Gastroesophageal sphincter (tissue), 4 donors: ENCODE measurements at regions not wholly inside any gene's neighbourhood (a gene's known extent, or its start where the extent isn't known, plus 50 kb on each side); places are given as distances from the start of the nearest gene placed in this dataset.

Experiments used
- ATAC-seq: fragments of 150-250 bp; one replicate; pipeline ENCODE4 v1.9.1; 2016; ENCODE audit warnings: mild to moderate bottlenecking, moderate library complexity
- H3K27ac ChIP-seq, 4 donors: fragments of 200-600 bp; sonication (generic) in 3 of 4; 1 replicate in 3 of 4; 2 replicates in 1 of 4; pipeline ENCODE4 v1.5.1; 2016 to 2019
- H3K27me3 ChIP-seq: fragments of 200-600 bp; sonication (generic); one replicate; pipeline ENCODE4 v1.5.1; 2019
- H3K36me3 ChIP-seq, 2 donors: fragments of 200-600 bp; sonication (generic); one replicate each; pipeline ENCODE4 v1.5.1; 2019; ENCODE audit warnings: control low read depth in 1 of 2
- H3K4me1 ChIP-seq, 3 donors: fragments of 200-600 bp; sonication (generic); 1 replicate in 2 of 3; 2 replicates in 1 of 3; pipeline ENCODE4 v1.5.1; 2016 to 2019; ENCODE audit warnings: control low read depth in 2 of 3
- H3K4me3 ChIP-seq, 2 donors: fragments of 200-600 bp; sonication (generic); one replicate each; pipeline ENCODE4 v1.5.1; 2019; ENCODE audit warnings: mild to moderate bottlenecking in 1 of 2, moderate library complexity in 1 of 2
- H3K9me3 ChIP-seq, 3 donors: fragments of 200-600 bp; sonication (generic); one replicate each; pipeline ENCODE4 v1.5.1; 2017 to 2019; ENCODE audit warnings: control low read depth in 2 of 3
- EP300 ChIP-seq: sonication (generic); formaldehyde crosslinking; IDR thresholded peaks from one replicate; pipeline ENCODE4 v1.6.1; 2017; ENCODE audit warnings: antibody characterized with exemption, mild to moderate bottlenecking
- POLR2A ChIP-seq, 2 donors: fragments of 450-650 bp; IDR thresholded peaks; one replicate each; pipeline ENCODE4 v1.6.1; 2017; ENCODE audit warnings: antibody characterized with exemption in 2 of 2, mild to moderate bottlenecking in 2 of 2, moderate library complexity in 1 of 2
- POLR2AphosphoS5 ChIP-seq: sonication (generic); formaldehyde crosslinking; IDR thresholded peaks from one replicate; pipeline ENCODE4 v1.6.1; 2017; ENCODE audit warnings: antibody characterized with exemption
- WGBS, 2 donors: methylation state at CpG; one replicate each; pipeline ENCODE4 v1.1.5; 2018; ENCODE audit warnings: low coverage in 1 of 2; 5-methylcytosine and 5-hydroxymethylcytosine counted together
- TF ChIP-seq, protein P1 (sequence below), 4 experiments: fragments of 200-600 bp in 2 of 4; fragments of 450-650 bp in 2 of 4; sonication (generic) in 1 of 4; IDR thresholded peaks; one replicate each; pipeline ENCODE4 v1.5.1; 2017 to 2019; ENCODE audit warnings: antibody characterized with exemption in 4 of 4, mild to moderate bottlenecking in 2 of 4, moderate library complexity in 2 of 4

DNA sequence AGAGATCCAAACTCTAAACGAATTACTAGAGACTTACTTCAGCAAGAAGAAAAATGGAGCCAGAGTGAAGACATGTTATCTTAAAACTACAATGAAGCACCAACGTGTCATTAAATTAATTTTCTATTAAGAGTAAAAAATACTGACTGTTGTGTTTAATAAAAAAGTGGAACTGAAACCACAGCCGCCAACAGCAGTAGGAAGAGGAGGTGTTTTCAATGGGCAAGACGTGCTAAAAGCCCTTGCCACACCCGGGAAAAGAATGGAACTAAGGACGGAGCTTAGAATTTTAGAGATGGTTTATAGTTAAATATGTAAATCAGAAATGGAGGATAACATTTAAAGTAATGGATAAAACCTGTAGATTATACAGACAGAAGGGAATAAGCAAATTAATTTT is 608.7 kb downstream of the TFAP2A start:
- Histone ChIP-seq H3K27ac (no peak overlapping the region), H3K9me3 (no peaks in the 10 kb centered on the region), H3K27me3 (no peaks in the 10 kb centered on the region), H3K36me3 (no peaks in the 10 kb centered on the region), H3K4me1 (no peaks in the 10 kb centered on the region), H3K4me3 (no peak overlapping the region)
- 72 to 77% methylated on average over 6 of the region's 6 CpGs for WGBS, 2 donors
- TF ChIP-seq POLR2AphosphoS5 (no peak), POLR2A (IDR thresholded peaks at IDR 0.05) (no peak), EP300 (no peak)
- TF ChIP-seq, protein P1, sequence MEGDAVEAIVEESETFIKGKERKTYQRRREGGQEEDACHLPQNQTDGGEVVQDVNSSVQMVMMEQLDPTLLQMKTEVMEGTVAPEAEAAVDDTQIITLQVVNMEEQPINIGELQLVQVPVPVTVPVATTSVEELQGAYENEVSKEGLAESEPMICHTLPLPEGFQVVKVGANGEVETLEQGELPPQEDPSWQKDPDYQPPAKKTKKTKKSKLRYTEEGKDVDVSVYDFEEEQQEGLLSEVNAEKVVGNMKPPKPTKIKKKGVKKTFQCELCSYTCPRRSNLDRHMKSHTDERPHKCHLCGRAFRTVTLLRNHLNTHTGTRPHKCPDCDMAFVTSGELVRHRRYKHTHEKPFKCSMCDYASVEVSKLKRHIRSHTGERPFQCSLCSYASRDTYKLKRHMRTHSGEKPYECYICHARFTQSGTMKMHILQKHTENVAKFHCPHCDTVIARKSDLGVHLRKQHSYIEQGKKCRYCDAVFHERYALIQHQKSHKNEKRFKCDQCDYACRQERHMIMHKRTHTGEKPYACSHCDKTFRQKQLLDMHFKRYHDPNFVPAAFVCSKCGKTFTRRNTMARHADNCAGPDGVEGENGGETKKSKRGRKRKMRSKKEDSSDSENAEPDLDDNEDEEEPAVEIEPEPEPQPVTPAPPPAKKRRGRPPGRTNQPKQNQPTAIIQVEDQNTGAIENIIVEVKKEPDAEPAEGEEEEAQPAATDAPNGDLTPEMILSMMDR (IDR thresholded peaks at IDR 0.05) = no peak
- no peak for ATAC-seq

DNA sequence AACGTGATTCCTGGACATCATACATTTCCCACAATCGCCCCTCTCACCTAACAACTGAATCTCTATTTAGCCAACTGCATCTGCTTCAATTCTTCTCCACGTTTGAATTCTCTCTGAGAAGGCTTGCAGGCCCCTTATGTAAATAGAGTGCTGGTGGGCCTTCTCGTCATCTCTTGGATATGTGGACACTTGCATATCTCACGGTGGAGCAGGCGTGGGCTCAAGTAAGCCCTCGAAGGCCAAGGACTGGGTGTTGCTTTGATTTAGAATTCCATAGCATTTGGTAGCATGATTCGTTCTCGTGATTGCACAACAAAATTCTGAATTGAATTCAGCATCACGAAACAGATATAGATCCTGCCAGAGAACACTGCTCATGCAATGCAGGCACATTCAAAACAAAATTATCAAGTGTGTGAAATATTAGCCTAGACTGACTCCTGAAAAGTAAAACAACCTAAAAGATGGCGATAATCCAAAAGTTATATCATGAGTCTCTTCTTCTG is 613.6 kb downstream of the TFAP2A start:
- no peak overlapping the region for H3K4me3 ChIP-seq
- no peaks in the 10 kb centered on the region for H3K27me3 ChIP-seq
- TF ChIP-seq EP300 = no peak
- TF ChIP-seq POLR2AphosphoS5 = no peak
- 57% methylated on average over 5 to 11 of the region's 11 CpGs for WGBS, 2 donors
- H3K4me1 ChIP-seq = no peaks in the 10 kb centered on the region
- ATAC-seq = no peak
- H3K27ac ChIP-seq = no peak overlapping the region
- no peaks in the 10 kb centered on the region for H3K9me3 ChIP-seq
- H3K36me3 ChIP-seq = no peaks in the 10 kb centered on the region

DNA sequence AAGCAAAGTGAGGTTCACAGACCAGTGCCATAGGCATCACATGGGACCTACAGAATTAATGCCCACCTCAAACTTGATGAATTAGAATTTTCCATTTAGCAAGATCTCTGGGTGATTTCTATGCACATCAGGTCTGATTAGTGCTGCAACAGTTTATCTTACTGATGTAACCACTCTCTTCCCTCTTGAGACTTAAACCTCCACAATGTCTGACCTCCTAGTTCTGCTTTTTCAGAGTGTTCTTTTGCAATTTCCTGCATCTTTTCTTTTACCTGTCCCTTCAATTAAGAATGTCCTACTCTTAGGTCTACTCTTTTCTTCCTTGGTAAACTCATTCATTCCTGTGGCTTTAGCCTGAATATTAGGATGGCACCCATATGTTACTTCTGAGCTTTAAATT is 615.3 kb downstream of the TFAP2A start:
- TF ChIP-seq POLR2A (IDR thresholded peaks at IDR 0.05) (no peak), POLR2AphosphoS5 (no peak), EP300 (no peak)
- TF ChIP-seq, protein P1 (IDR thresholded peaks at IDR 0.05) = no peak
- H3K4me3 ChIP-seq = no peak overlapping the region
- no peak for ATAC-seq
- no peaks in the 10 kb centered on the region for H3K27me3 ChIP-seq
- H3K4me1 ChIP-seq = no peaks in the 10 kb centered on the region
- H3K36me3 ChIP-seq = no peaks in the 10 kb centered on the region
- no peaks in the 10 kb centered on the region for H3K9me3 ChIP-seq
- H3K27ac ChIP-seq = no peak overlapping the region

DNA sequence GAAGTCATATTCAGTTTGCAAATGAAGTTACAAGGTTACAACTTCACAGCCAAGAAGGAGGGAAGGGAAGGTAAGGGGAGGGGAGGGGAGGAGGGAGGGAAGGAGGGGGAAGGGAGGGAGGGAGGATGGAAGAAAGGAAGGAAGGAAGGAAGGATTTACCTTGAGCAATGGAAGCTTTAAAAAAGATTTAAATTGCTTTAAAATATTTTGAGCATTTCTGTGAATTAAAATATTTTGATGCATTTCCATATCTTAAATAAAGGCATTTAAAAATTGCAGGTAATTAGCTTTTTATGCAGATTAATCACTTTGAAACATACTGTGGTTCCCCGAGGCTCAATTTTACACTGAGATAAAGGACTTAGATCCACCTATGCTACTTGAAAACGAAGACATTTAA is 618.0 kb downstream of the TFAP2A start:
- Histone ChIP-seq H3K27ac (no peak overlapping the region), H3K36me3 (no peaks in the 10 kb centered on the region), H3K27me3 (no peaks in the 10 kb centered on the region), H3K4me3 (no peak overlapping the region), H3K4me1 (no peaks in the 10 kb centered on the region), H3K9me3 (no peaks in the 10 kb centered on the region)
- TF ChIP-seq POLR2AphosphoS5 (no peak), EP300 (no peak), POLR2A (IDR thresholded peaks at IDR 0.05) (no peak)
- TF ChIP-seq, protein P1 (IDR thresholded peaks at IDR 0.05) = no peak
- ATAC-seq = no peak
- 60 to 62% methylated on average over 2 of the region's 2 CpGs for WGBS, 2 donors

DNA sequence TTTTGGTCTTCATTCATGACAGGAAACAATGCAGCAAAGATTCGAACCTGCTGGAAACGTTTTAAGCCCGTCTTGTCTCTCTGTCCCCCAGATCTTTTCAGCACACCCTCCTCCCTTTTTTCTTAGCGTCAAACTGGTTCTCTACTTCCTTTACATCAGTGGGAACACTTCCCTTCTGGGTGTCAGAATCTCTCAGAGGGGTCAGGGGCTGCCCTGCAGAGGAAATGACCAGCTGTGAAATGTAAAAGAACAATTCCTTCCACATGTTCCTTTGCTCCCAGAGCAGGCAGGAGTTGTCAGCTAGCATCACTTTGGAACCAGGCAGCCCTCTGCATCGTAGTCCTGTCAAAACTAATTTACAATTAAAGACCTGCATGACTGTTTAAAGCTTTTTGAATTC is 619.0 kb downstream of the TFAP2A start:
- WGBS, 2 donors = 6 to 13% methylated on average over 5 of the region's 5 CpGs
- no peaks in the 10 kb centered on the region for H3K9me3 ChIP-seq
- no peak overlapping the region for H3K27ac ChIP-seq
- no peak for ATAC-seq
- H3K4me3 ChIP-seq = no peak overlapping the region
- TF ChIP-seq POLR2A (IDR thresholded peaks at IDR 0.05) (no peak), EP300 (no peak)
- H3K27me3 ChIP-seq = no peaks in the 10 kb centered on the region
- no peaks in the 10 kb centered on the region for H3K36me3 ChIP-seq
- H3K4me1 ChIP-seq = no peaks in the 10 kb centered on the region

DNA sequence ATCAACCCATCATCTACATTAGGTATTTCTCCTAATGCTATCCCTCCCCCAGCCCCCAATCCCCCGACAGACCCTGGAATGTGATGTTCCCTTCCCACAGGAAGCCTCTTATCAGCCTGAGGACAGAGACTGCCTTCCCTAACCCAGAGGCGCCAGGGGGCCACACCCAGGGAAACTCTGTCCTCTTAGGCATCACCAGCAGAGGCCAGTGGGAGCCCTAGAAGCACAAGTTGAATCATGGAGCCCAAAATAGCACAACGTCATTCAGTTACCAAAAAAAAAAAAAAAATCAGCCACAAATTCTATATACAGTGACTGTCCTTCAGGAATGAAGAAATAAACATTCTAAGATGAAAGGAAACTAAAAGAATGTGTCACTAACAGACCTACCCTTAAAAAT is 625.7 kb downstream of the TFAP2A start:
- no peak for TF ChIP-seq POLR2A (IDR thresholded peaks at IDR 0.05)
- TF ChIP-seq, protein P1 (IDR thresholded peaks at IDR 0.05) = no peak
- no peak for TF ChIP-seq POLR2AphosphoS5
- TF ChIP-seq EP300 = no peak
- 0% methylated on average over 1 of the region's 3 CpGs; no CpG with 5 or more reads in 1 of the 2 donors for WGBS, 2 donors
- Histone ChIP-seq H3K4me1 (no peaks in the 10 kb centered on the region), H3K4me3 (no peak overlapping the region), H3K9me3 (no peaks in the 10 kb centered on the region), H3K27me3 (peaks cover 8% of the 10 kb centered on the region), H3K36me3 (no peaks in the 10 kb centered on the region), H3K27ac (no peak overlapping the region)
- ATAC-seq = no peak
